Chondrocyte (in vitro differentiated cells): ENCODE measurements at regions not wholly inside any gene's neighbourhood (a gene's known extent, or its start where the extent isn't known, plus 50 kb on each side); places are given as distances from the start of the nearest gene placed in this dataset.
"Not testable (repeated sequence)": the region's sequence is repeated elsewhere in the genome, so short reads cannot be mapped to it uniquely, and the experiment has no call there.

Experiments
- DNase-seq: peaks from one replicate; pipeline ENCODE4 v3.0.0; 2021; ENCODE audit warnings: mixed read lengths, low spot score
- H3K27ac Mint-ChIP-seq: one replicate; pipeline ENCODE4 v1.8.0; 2021; ENCODE audit warnings: mild to moderate bottlenecking, moderate library complexity, mixed read lengths; ENCODE audit not compliant: unreplicated experiment
- H3K27me3 Mint-ChIP-seq: 2 replicates; pipeline ENCODE4 v1.8.0; 2021; ENCODE audit warnings: low read depth, mixed read lengths
- H3K36me3 Mint-ChIP-seq: 2 replicates; pipeline ENCODE4 v1.8.0; 2021; ENCODE audit warnings: low read depth, mixed read lengths
- H3K4me1 Mint-ChIP-seq: 2 replicates; pipeline ENCODE4 v1.8.0; 2021; ENCODE audit warnings: low read depth, mild to moderate bottlenecking, mixed read lengths
- H3K4me3 Mint-ChIP-seq: one replicate; pipeline ENCODE4 v1.8.0; 2021; ENCODE audit warnings: mild to moderate bottlenecking, moderate library complexity, mixed read lengths; ENCODE audit not compliant: unreplicated experiment
- H3K9me3 Mint-ChIP-seq: 2 replicates; pipeline ENCODE4 v1.8.0; 2021; ENCODE audit warnings: low read depth, mixed read lengths
- CTCF ChIP-seq: fragments of 200-600 bp; sonication (generic); IDR thresholded peaks from 2 replicates; pipeline ENCODE4 v1.5.0; 2021; ENCODE audit warnings: antibody characterized with exemption, mild to moderate bottlenecking, moderate library complexity

GRCh38 chr7:10507032-10507431, 466.6 kb upstream of the PHF14 start:
- Mint-ChIP-seq H3K27me3 (no peaks in the 10 kb centered on the region), H3K36me3 (no peaks in the 10 kb centered on the region), H3K9me3 (peaks cover 29% of the 10 kb centered on the region), H3K27ac (no peak overlapping the region), H3K4me1 (no peaks in the 10 kb centered on the region), H3K4me3 (no peak overlapping the region)
- DNase-seq = no peak
- TF ChIP-seq CTCF = no peak

- no peak for DNase-seq
- no peak overlapping the region for H3K4me3 Mint-ChIP-seq
- no peaks in the 10 kb centered on the region for H3K36me3 Mint-ChIP-seq
- TF ChIP-seq CTCF = no peak
- no peak overlapping the region for H3K27ac Mint-ChIP-seq
- H3K27me3 Mint-ChIP-seq = no peaks in the 10 kb centered on the region
- H3K9me3 Mint-ChIP-seq = peaks cover 3% of the 10 kb centered on the region
- H3K4me1 Mint-ChIP-seq = no peaks in the 10 kb centered on the region
These were observed 452.4 kb upstream of the PHF14 start for GRCh38 chr7:10521306-10521705.

- H3K4me3 Mint-ChIP-seq, H3K4me1 Mint-ChIP-seq, H3K36me3 Mint-ChIP-seq: not testable (repeated sequence)
These were observed 440.2 kb upstream of the PHF14 start for GRCh38 chr7:10533429-10533828.

GRCh38 chr7:10536561-10536960, 437.1 kb upstream of the PHF14 start:
- H3K4me3 Mint-ChIP-seq = no peak overlapping the region
- H3K27me3 Mint-ChIP-seq = peaks cover 2% of the 10 kb centered on the region
- H3K36me3 Mint-ChIP-seq = no peaks in the 10 kb centered on the region
- H3K4me1 Mint-ChIP-seq = no peaks in the 10 kb centered on the region
- no peak for DNase-seq
- no peak for TF ChIP-seq CTCF
- H3K9me3 Mint-ChIP-seq = peaks cover 14% of the 10 kb centered on the region
- no peak overlapping the region for H3K27ac Mint-ChIP-seq

More at GRCh38 chr7:10533429-10533828, 440.2 kb upstream of the PHF14 start:
- H3K9me3 Mint-ChIP-seq = peaks cover 23% of the 10 kb centered on the region
- not testable (repeated sequence) for H3K27ac Mint-ChIP-seq, H3K27me3 Mint-ChIP-seq, DNase-seq

GRCh38 chr7:10537764-10538163, 435.9 kb upstream of the PHF14 start:
- Mint-ChIP-seq H3K27me3 (peaks cover 2% of the 10 kb centered on the region), H3K27ac (no peak overlapping the region)
- no peak for TF ChIP-seq CTCF

GRCh38 chr7:10557375-10557774, 416.3 kb upstream of the PHF14 start:
- Mint-ChIP-seq H3K9me3 (peaks cover 3% of the 10 kb centered on the region), H3K36me3 (no peaks in the 10 kb centered on the region), H3K4me3 (no peak overlapping the region)

More at GRCh38 chr7:10537764-10538163, 435.9 kb upstream of the PHF14 start:
- no peaks in the 10 kb centered on the region for H3K36me3 Mint-ChIP-seq
- H3K9me3 Mint-ChIP-seq = peaks cover 6% of the 10 kb centered on the region
- no peaks in the 10 kb centered on the region for H3K4me1 Mint-ChIP-seq
- H3K4me3 Mint-ChIP-seq = no peak overlapping the region
- DNase-seq = no peak

More at GRCh38 chr7:10557375-10557774, 416.3 kb upstream of the PHF14 start:
- no peak for TF ChIP-seq CTCF
- Mint-ChIP-seq H3K27ac (no peak overlapping the region), H3K27me3 (no peaks in the 10 kb centered on the region), H3K4me1 (no peaks in the 10 kb centered on the region)
- no peak for DNase-seq
